GM06990 (cell line): ENCODE measurements at regions not wholly inside any gene's neighbourhood (a gene's known extent, or its start where the extent isn't known, plus 50 kb on each side); places are given as distances from the start of the nearest gene placed in this dataset.

ENCODE experiments used
- DNase-seq: peaks from one replicate; pipeline ENCODE4 v3.0.0-alpha.2; 2011; ENCODE audit not compliant: insufficient read length; ENCODE audit errors: extremely low read depth
- H3K27me3 ChIP-seq: replicated peaks from 2 replicates; pipeline ENCODE4 v1.6.0; 2011; ENCODE audit warnings: low read length; ENCODE audit not compliant: control insufficient read depth, insufficient read depth
- H3K36me3 ChIP-seq: 2 replicates; pipeline ENCODE4 v1.5.1; 2011; ENCODE audit warnings: low read length; ENCODE audit not compliant: control insufficient read depth, insufficient read depth
- H3K4me3 ChIP-seq: replicated peaks from 2 replicates; pipeline ENCODE4 v1.5.1; 2011; ENCODE audit warnings: low read depth, mild to moderate bottlenecking, control low read depth, low read length
- TF ChIP-seq, protein P1 (sequence below): IDR thresholded peaks from 2 replicates; pipeline ENCODE4 v1.5.1; 2011; ENCODE audit warnings: low read length, control low read depth, mild to moderate bottlenecking, inconsistent platforms; ENCODE audit not compliant: insufficient read depth, poor library complexity, severe bottlenecking

DNA sequence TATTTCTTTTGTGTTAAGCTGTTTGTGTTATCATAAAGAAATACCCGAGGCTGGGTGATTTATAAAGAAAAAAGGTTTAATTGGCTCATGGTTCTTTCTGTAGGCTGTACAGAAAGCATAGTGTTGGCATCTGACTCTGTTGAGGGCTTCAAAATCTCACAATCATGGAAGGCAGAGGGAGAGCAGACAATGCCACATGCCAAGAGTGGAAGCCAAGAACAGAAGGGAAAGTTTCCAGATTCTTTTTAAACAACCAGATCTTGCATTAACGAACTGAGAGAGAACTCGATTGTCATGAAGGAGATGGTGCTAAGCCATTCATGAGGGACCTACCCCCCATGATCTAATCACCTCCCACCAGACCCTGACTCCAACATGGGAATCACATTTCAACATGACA, 290.1 kb downstream of the BMP2 start:
- Histone ChIP-seq H3K27me3 (no peaks in the 10 kb centered on the region), H3K4me3 (no peak overlapping the region), H3K36me3 (no peaks in the 10 kb centered on the region)
- DNase-seq = no peak
- TF ChIP-seq, protein P1, sequence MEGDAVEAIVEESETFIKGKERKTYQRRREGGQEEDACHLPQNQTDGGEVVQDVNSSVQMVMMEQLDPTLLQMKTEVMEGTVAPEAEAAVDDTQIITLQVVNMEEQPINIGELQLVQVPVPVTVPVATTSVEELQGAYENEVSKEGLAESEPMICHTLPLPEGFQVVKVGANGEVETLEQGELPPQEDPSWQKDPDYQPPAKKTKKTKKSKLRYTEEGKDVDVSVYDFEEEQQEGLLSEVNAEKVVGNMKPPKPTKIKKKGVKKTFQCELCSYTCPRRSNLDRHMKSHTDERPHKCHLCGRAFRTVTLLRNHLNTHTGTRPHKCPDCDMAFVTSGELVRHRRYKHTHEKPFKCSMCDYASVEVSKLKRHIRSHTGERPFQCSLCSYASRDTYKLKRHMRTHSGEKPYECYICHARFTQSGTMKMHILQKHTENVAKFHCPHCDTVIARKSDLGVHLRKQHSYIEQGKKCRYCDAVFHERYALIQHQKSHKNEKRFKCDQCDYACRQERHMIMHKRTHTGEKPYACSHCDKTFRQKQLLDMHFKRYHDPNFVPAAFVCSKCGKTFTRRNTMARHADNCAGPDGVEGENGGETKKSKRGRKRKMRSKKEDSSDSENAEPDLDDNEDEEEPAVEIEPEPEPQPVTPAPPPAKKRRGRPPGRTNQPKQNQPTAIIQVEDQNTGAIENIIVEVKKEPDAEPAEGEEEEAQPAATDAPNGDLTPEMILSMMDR = no peak

DNA sequence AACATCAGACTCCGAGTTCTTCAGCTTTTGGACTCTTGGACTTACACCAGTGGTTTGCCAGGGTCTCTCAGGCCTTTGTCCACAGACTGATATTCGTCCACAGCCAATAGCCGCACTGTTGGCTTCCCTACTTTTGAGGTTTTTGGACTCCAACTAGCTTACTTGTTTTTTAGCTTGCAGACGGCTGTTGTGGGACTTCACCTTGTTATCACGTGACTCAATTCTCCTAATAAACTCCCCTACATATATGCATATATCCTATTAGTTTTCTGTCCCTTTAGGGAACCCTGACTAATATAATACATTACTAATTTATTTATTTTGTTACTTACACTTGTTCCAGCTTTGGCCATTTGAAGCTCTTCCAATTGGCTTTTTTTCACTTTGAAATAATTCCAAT, 311.3 kb downstream of the BMP2 start:
- Histone ChIP-seq H3K36me3 (no peaks in the 10 kb centered on the region), H3K27me3 (no peaks in the 10 kb centered on the region), H3K4me3 (no peak overlapping the region)
- TF ChIP-seq, protein P1 = no peak
- DNase-seq = no peak

DNA sequence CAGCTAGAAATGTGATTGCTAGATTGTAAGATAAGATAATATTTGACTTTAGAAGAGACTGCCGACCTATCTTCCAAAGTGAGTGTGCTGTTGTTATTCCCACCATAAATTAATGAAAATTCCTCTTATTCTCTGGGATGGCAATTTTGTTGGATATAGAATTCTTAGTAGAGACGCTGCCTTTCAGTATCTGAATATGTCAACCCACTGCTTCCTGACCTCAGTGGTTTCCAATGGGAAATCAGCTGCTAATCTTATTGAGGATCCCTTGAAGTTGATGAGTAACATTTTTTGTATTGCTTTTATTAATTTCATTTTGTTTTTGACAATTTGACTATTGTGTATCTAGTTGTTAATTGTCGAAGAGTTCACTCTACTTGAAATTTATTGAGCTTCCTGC, 313.0 kb downstream of the BMP2 start:
- Histone ChIP-seq H3K36me3 (no peaks in the 10 kb centered on the region), H3K27me3 (no peaks in the 10 kb centered on the region), H3K4me3 (no peak overlapping the region)
- no peak for DNase-seq
- TF ChIP-seq, protein P1 = no peak

DNA sequence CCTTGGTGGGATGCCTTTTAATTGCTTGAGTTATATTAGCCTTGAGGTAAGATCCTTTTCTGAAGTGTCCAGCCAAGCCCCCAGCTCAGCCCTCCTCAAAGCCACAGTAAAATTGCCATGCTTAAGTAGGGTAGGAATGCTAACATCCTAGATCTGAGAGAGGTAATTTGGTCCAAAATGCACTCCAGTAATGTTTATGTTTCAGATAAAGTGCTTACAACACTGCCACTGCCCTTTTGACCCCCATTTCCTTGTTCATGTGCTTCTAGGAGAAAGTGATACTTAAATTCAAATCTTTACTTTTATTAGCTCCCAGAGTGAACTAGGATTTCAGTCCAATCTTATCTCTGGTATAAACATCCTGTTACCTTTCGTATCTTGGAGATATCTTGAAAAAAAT, 318.0 kb downstream of the BMP2 start:
- no peaks in the 10 kb centered on the region for H3K36me3 ChIP-seq
- H3K4me3 ChIP-seq = no peak overlapping the region
- DNase-seq = no peak
- no peaks in the 10 kb centered on the region for H3K27me3 ChIP-seq
- TF ChIP-seq, protein P1 = no peak

GRCh38 chr20:7087803-7088202, 320.3 kb downstream of the BMP2 start:
- TF ChIP-seq, protein P1 = no peak
- H3K4me3 ChIP-seq = no peak overlapping the region
- H3K36me3 ChIP-seq = no peaks in the 10 kb centered on the region
- DNase-seq = no peak
- H3K27me3 ChIP-seq = no peaks in the 10 kb centered on the region

- no peaks in the 10 kb centered on the region for H3K36me3 ChIP-seq
- TF ChIP-seq, protein P1 = no peak
- DNase-seq = no peak
- H3K27me3 ChIP-seq = no peaks in the 10 kb centered on the region
- no peak overlapping the region for H3K4me3 ChIP-seq
These were observed 322.5 kb downstream of the BMP2 start for GRCh38 chr20:7090001-7090400.
